NCI-H748 treated with DMSO at 0.1 percent for 48 hours (cell line): ENCODE measurements at regions not wholly inside any gene's neighbourhood (a gene's known extent, or its start where the extent isn't known, plus 50 kb on each side); places are given as distances from the start of the nearest gene placed in this dataset.
"Not testable (repeated sequence)": the region's sequence is repeated elsewhere in the genome, so short reads cannot be mapped to it uniquely, and the experiment has no call there.

Experiments used
- DNase-seq: peaks from one replicate; lab custom pipeline; 2025; lab: John Stamatoyannopoulos, UW

GRCh38 chr9:75775966-75776691 is 114.3 kb upstream of the PCSK5 start:
- no peak for DNase-seq

- no peak for DNase-seq
Observed at GRCh38 chr9:75780185-75780584, 110.3 kb upstream of the PCSK5 start.

- no peak for DNase-seq
Observed at GRCh38 chr9:75788006-75788634, 102.4 kb upstream of the PCSK5 start.

GRCh38 chr9:75797085-75797580 is 93.3 kb upstream of the PCSK5 start:
- DNase-seq, result no peak

- DNase-seq, result no peak
Observed at GRCh38 chr9:75798505-75798904, 92.0 kb upstream of the PCSK5 start.

- no peak for DNase-seq
Observed at GRCh38 chr9:75803130-75803529, 87.3 kb upstream of the PCSK5 start.

DNA sequence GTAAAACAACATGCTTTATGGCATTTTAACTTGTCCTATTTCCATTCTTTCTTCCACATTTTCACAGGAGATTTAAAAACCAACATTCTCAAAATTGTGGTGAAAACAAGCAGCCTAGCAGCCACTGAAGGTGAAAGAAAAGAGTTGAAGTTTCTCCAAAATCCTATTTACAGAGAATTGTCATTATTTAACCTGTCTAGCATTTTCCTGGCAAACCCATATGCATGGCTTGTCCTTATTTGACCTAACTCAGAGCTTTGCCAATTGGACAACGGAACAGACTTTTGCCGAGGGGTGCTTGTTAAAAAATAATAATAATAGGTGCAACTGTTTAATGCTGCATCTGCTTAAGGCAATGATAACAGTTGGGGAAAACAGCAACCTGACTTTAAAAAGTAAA is 80.4 kb upstream of the PCSK5 start:
- no peak for DNase-seq

- DNase-seq, result no peak
Observed at GRCh38 chr9:75811692-75812091, 78.8 kb upstream of the PCSK5 start.

- DNase-seq, result no peak
Observed at GRCh38 chr9:75812141-75812540, 78.3 kb upstream of the PCSK5 start.

- DNase-seq, result no peak
Observed at GRCh38 chr9:75814667-75815066, 75.8 kb upstream of the PCSK5 start.

- DNase-seq, result not testable (repeated sequence)
Observed at GRCh38 chr9:75820471-75821115, 69.9 kb upstream of the PCSK5 start.

DNA sequence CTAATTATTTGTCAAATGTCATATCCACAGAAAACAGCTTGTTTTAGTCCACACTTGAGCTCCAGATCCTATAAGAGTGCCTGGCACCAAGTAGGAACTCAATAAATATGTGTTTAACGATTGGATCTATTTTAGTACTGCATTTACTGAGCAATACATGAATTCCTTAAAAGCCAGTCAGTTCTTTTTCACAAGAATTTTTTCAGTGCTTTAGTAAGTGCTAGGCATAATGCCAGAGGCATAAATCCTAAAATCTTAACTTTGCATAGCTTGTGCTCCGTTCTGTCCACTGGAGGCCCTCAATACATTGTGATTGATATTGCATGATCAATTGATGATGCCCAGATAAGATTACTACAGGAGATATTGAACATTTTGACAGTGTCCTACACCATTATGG is 67.3 kb upstream of the PCSK5 start:
- no peak for DNase-seq

DNA sequence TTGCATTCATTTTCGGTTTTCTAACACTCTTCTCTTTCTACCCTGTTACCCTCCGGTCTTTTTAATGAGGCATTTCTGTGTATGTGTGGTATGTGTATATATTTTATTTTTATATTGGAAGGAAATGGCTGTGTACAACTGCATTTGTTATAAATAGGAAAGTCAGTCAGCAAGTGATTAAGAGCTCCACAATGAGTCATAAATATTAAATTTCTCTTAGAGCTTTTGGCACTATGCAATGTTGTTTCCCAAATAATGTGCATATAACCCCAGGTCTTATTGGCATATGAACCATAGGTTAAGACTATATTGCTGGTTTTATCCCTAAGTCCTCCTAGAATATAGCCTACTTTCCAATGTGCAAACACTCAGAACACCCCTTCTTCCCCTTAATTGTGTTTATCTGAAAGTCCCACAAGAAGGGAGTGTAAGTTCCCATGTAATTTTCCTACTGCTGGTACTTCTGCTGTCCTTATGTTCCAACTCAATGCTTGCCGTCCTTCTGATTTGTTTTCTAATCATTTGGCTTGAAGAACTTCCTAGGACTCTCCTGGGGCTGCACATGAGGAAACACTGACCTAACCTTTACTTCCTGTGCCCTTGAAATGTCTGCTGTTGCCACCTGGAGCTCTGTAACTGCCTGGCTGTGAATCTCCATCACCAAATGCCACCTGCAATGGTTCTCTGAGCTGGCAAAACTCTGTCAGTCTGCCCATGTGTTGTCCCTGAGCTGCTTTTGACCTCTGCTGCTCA is 65.5 kb upstream of the PCSK5 start:
- no peak for DNase-seq

DNA sequence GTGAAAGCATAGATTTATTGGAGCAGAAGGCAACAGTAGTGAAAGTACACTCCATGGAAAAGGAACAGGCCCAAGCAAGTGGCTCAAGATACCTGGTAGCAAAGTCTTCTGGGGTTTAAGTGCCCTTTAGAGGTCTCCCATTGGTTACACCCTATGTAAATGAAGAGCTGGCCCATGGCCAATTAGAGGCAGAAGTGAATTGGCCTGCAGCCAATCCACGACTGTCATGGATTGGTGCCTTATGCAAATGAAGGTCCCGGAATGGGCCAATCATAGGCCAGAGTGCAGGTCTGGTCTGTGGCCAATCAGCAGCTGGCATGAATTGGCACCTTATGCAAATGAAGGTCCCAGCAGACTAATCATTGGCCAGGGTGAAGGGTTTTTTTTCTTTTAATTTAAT is 64.2 kb upstream of the PCSK5 start:
- DNase-seq, result no peak

- DNase-seq, result no peak
Observed at GRCh38 chr9:75830303-75830702, 60.2 kb upstream of the PCSK5 start.

DNA sequence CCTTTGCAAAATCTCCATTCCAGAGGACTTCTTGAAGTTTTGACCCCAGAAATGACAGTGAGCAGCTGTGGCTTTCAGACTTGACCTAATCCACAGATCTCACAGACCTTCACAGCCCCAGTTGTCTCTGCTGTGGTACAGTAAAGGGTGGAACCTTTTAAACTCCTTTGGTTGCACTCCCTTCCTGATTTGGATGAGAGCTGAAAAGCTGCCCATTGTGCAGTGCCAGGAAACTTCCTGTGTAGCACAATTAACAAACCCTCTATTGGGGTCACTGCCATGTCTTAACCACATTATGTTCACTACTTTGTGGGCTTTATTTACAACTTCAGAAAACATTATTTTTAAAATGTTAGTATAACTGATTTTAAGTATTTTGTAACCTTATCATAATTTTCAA is 56.7 kb upstream of the PCSK5 start:
- DNase-seq, result no peak

DNA sequence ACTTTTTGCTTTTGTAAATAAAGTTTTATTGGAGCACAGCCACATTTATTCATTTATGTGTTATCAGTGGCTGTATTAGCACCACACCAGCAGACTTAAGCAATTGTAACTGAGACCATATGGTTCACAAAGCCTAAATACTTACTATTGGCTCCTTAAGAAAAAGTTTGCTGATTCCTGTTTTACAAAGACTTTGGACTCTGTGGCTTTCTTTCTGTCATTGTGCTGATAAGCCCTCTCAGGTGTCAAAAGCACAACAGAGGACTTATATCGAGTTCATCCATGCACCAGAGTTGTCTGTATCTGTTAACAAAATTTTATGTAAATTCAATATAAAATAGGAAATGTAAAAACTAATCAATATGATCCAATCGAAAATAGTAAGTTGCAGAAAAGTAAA is 55.6 kb upstream of the PCSK5 start:
- no peak for DNase-seq
